K562 (cell line): ENCODE measurements at regions not wholly inside any gene's neighbourhood (a gene's known extent, or its start where the extent isn't known, plus 50 kb on each side); places are given as distances from the start of the nearest gene placed in this dataset.

Experiments used
- ATAC-seq: fragments of 200-7000 bp; cut with Tn5 transposase; 3 replicates; pipeline ENCODE4 v1.9.1; 2020; ENCODE audit warnings: moderate library complexity
- BruUV-seq: library from RNA; stranded (reverse); fragments of 400-500 nt; replicated peaks from 2 replicates; lab custom pipeline; 2021; lab: Mats Ljungman, UMichigan
- CTCF ChIA-PET: fragments of 300-600 bp; formaldehyde crosslinking; extraction: SDS; loops from one replicate; lab custom pipeline; 2021; ENCODE audit warnings: low intra/inter-chr PET ratio; lab: Yijun Ruan, JAX
- POLR2A ChIA-PET: fragments of 300-600, 350-650 bp; sonication (Branson Sonifier 250); formaldehyde crosslinking; extraction: SDS; loops from one replicate; lab custom pipeline; 2021; ENCODE audit warnings: antibody characterized with exemption, inconsistent platforms; lab: Yijun Ruan, JAX
- DNase-seq, 4 experiments: peaks; one replicate each; pipeline versions ENCODE4 v3.0.0 to v3.0.0-alpha.2; 2011 to 2018; ENCODE audit warnings: low spot score in 3 of 4, mixed read lengths in 3 of 4; ENCODE audit errors: extremely low read depth in 1 of 4
- FAIRE-seq: peaks from 2 replicates; lab custom pipeline; 2011; peaks lifted over from hg19 to GRCh38; lab: Jason Lieb, UNC
- H2AFZ ChIP-seq: 2 replicates; pipeline ENCODE4 v1.6.0; 2011; ENCODE audit warnings: low read depth, low read length, control low read depth, inconsistent platforms
- H3K27ac ChIP-seq: fragments of 200-600 bp; 3 replicates; pipeline ENCODE4 v1.8.0; 2011; ENCODE audit warnings: low read depth, mild to moderate bottlenecking, control low read depth, inconsistent platforms, low read length, moderate library complexity, mixed read lengths; ENCODE audit errors: extremely low read depth
- H3K27me3 ChIP-seq, 2 experiments: fragments of 300-600 bp in 1 of 2; 2 replicates in 1 of 2; 3 replicates in 1 of 2; pipeline versions ENCODE4 v1.6.0 to v1.8.0; 2011; ENCODE audit warnings: inconsistent platforms in 2 of 2, low read length in 2 of 2, mild to moderate bottlenecking in 1 of 2, mixed read lengths in 1 of 2, moderate library complexity in 1 of 2; ENCODE audit not compliant: control insufficient read depth in 2 of 2, insufficient read depth in 2 of 2
- H3K36me3 ChIP-seq: fragments of 300-600 bp; 3 replicates; pipeline ENCODE4 v1.8.0; 2011; ENCODE audit warnings: mild to moderate bottlenecking, low read length, inconsistent platforms; ENCODE audit not compliant: control insufficient read depth, insufficient read depth
- H3K4me1 ChIP-seq, 2 experiments: fragments of 200-600 bp in 1 of 2; replicated peaks in 1 of 2; 2 replicates in 1 of 2; 3 replicates in 1 of 2; pipeline versions ENCODE4 v1.5.1 to v1.8.0; 2011; ENCODE audit warnings: inconsistent platforms in 2 of 2, low read length in 2 of 2, mild to moderate bottlenecking in 1 of 2, mixed read lengths in 1 of 2, moderate library complexity in 1 of 2; ENCODE audit not compliant: control insufficient read depth in 2 of 2, insufficient read depth in 2 of 2
- H3K4me2 ChIP-seq: 2 replicates; pipeline ENCODE4 v1.6.1; 2011; ENCODE audit warnings: low read length, control low read depth, inconsistent platforms, mixed read lengths; ENCODE audit not compliant: insufficient read depth
- H3K4me3 ChIP-seq: fragments of 200-600 bp; sonication (generic), shearing (Covaris generic); 2 replicates; pipeline ENCODE4 v1.5.1; 2016; ENCODE audit warnings: control low read depth, inconsistent platforms
- H3K79me2 ChIP-seq: fragments of 200-600 bp; 3 replicates; pipeline ENCODE4 v1.8.0; 2011; ENCODE audit warnings: low read length, inconsistent platforms; ENCODE audit not compliant: control insufficient read depth, insufficient read depth
- H3K9ac ChIP-seq, 2 experiments: 2 replicates each; pipeline versions ENCODE4 v1.6.0 to v1.6.1; 2011; ENCODE audit warnings: low read depth in 2 of 2, low read length in 2 of 2, control low read depth in 1 of 2, inconsistent platforms in 1 of 2, mild to moderate bottlenecking in 1 of 2, mixed read lengths in 1 of 2; ENCODE audit not compliant: insufficient read depth in 1 of 2
- H3K9me1 ChIP-seq: one replicate; pipeline ENCODE4 v1.6.0; 2011; ENCODE audit warnings: inconsistent platforms, mild to moderate bottlenecking, low read length, moderate library complexity; ENCODE audit not compliant: control insufficient read depth, insufficient read depth
- H3K9me3 ChIP-seq: replicated peaks from 2 replicates; pipeline ENCODE4 v1.5.1; 2011; ENCODE audit warnings: low read depth, low read length, inconsistent platforms; ENCODE audit not compliant: control insufficient read depth, insufficient read depth
- H4K20me1 ChIP-seq: replicated peaks from 2 replicates; pipeline ENCODE4 v1.6.1; 2011; ENCODE audit warnings: low read length, inconsistent platforms, mixed read lengths; ENCODE audit not compliant: control insufficient read depth, insufficient read depth
- ASH1L ChIP-seq: fragments of 450-650 bp; IDR thresholded peaks from 2 replicates; pipeline ENCODE4 v1.6.1; 2018; ENCODE audit warnings: borderline replicate concordance, mild to moderate bottlenecking, low read depth; ENCODE audit not compliant: partially characterized antibody
- BRD4 ChIP-seq: fragments of 200-600 bp; sonication (generic); IDR thresholded peaks from 2 replicates; pipeline ENCODE4 v1.6.1; 2017; ENCODE audit warnings: inconsistent platforms
- EP300 ChIP-seq: IDR thresholded peaks from 2 replicates; pipeline ENCODE4 v1.6.1; 2012; ENCODE audit warnings: low read length, improper control_type of control experiment
- FOXK1 ChIP-seq: sonication (generic); formaldehyde crosslinking; IDR thresholded peaks from 2 replicates; pipeline ENCODE4 v1.8.0; 2022; ENCODE audit warnings: missing genetic modification reagents, mild to moderate bottlenecking, borderline replicate concordance
- KLF16 ChIP-seq: IDR thresholded peaks from 2 replicates; pipeline ENCODE4 v1.6.1; 2016; ENCODE audit warnings: antibody characterized with exemption
- NR2C2 ChIP-seq, 2 experiments: fragments of 200-800 bp in 1 of 2; sonication (Bioruptor generic) in 1 of 2; sonication (generic) in 1 of 2; formaldehyde crosslinking in 1 of 2; IDR thresholded peaks; 2 replicates each; pipeline versions ENCODE4 v1.6.1 to v1.8.0; 2016 to 2022; ENCODE audit warnings: mild to moderate bottlenecking in 1 of 2, missing compliant biosample characterization in 1 of 2, missing genetic modification characterization in 1 of 2, missing genetic modification reagents in 1 of 2
- OTX1 ChIP-seq: fragments of 450-650 bp; formaldehyde crosslinking; IDR thresholded peaks from 2 replicates; pipeline ENCODE4 v1.4.0; 2022; ENCODE audit warnings: mild to moderate bottlenecking
- POLR2AphosphoS2 ChIP-seq: IDR thresholded peaks from 2 replicates; pipeline ENCODE4 v1.6.1; 2012; ENCODE audit warnings: low read length, improper control_type of control experiment
- PURB ChIP-seq: sonication (generic); formaldehyde crosslinking; IDR thresholded peaks from 2 replicates; pipeline ENCODE4 v1.9.0; 2021; ENCODE audit warnings: low read depth, mild to moderate bottlenecking, missing genetic modification reagents
- RBM17 ChIP-seq: fragments of 200-400 bp; formaldehyde crosslinking; IDR thresholded peaks from 2 replicates; pipeline ENCODE4 v1.6.1; 2017; ENCODE audit warnings: low read depth, mild to moderate bottlenecking, low read length, borderline replicate concordance
- RFX7 ChIP-seq: fragments of 250-450 bp; sonication (Bioruptor Pico); IDR thresholded peaks from 2 replicates; pipeline ENCODE4 v1.5.1; 2021; ENCODE audit warnings: mild to moderate bottlenecking
- SIRT6 ChIP-seq: IDR thresholded peaks from one replicate; pipeline ENCODE4 v1.6.1; 2012; ENCODE audit warnings: low read depth, mild to moderate bottlenecking, control low read depth, inconsistent platforms, low read length, moderate library complexity
- SMAD2 ChIP-seq: fragments of 150-350 bp; IDR thresholded peaks from 2 replicates; pipeline ENCODE4 v1.6.1; 2014; ENCODE audit warnings: low read depth, mild to moderate bottlenecking, low read length
- TCFL5 ChIP-seq: fragments of 250-450 bp; sonication (Bioruptor Pico); conservative IDR thresholded peaks from 2 replicates; pipeline ENCODE4 v1.6.1; 2021; ENCODE audit warnings: mild to moderate bottlenecking, moderate library complexity, matching md5 sums
- TEAD4 ChIP-seq, 2 experiments: sonication (generic) in 1 of 2; formaldehyde crosslinking in 1 of 2; IDR thresholded peaks; 2 replicates each; pipeline versions ENCODE4 v1.6.1 to v1.8.0; 2012 to 2022; ENCODE audit warnings: borderline replicate concordance in 1 of 2, inconsistent platforms in 1 of 2, low read length in 1 of 2, mild to moderate bottlenecking in 1 of 2, missing genetic modification reagents in 1 of 2
- ZBTB5 ChIP-seq: fragments of 450-650 bp; IDR thresholded peaks from 2 replicates; pipeline ENCODE4 v1.6.1; 2017; ENCODE audit warnings: antibody characterized with exemption
- ZKSCAN3 ChIP-seq: fragments of 250-450 bp; sonication (Bioruptor Pico); IDR thresholded peaks from 2 replicates; pipeline ENCODE4 v1.4.0; 2020
- ZNF133 ChIP-seq: fragments of 250-450 bp; sonication (Bioruptor Pico); IDR thresholded peaks from 2 replicates; pipeline ENCODE4 v1.4.0; 2020; ENCODE audit warnings: mild to moderate bottlenecking
- ZNF253 ChIP-seq: fragments of 250-450 bp; sonication (Bioruptor Pico); conservative IDR thresholded peaks from 2 replicates; pipeline ENCODE4 v1.6.1; 2021; ENCODE audit warnings: mild to moderate bottlenecking
- ZNF347 ChIP-seq: fragments of 450-650 bp; formaldehyde crosslinking; IDR thresholded peaks from 2 replicates; pipeline ENCODE4 v1.4.0; 2020; ENCODE audit warnings: low read depth, mild to moderate bottlenecking, moderate library complexity
- ZNF507 ChIP-seq: conservative IDR thresholded peaks from 2 replicates; pipeline ENCODE4 v1.6.1; 2017; ENCODE audit warnings: missing genetic modification characterization, missing compliant biosample characterization
- WGBS: fragments of 100-300 bp; shearing (Covaris generic); methylation state at CpG from one replicate; pipeline ENCODE4 v1.1.6; 2016; ENCODE audit warnings: low coverage, mixed read lengths; ENCODE audit not compliant: insufficient coverage; ENCODE audit errors: missing lambda C conversion rate; 5-methylcytosine and 5-hydroxymethylcytosine counted together
- in situ Hi-C: fragments of 300-500 bp; cut with MboI; formaldehyde crosslinking; loops from 4 replicates; pipeline ENCODE4 v1.15.0; 2018; ENCODE audit warnings: inconsistent platforms, mixed read lengths
- intact Hi-C: fragments of 100-400 bp; cut with micrococcal nuclease; formaldehyde crosslinking; loops from 2 replicates; pipeline ENCODE4 v1.14.2; 2022

DNA sequence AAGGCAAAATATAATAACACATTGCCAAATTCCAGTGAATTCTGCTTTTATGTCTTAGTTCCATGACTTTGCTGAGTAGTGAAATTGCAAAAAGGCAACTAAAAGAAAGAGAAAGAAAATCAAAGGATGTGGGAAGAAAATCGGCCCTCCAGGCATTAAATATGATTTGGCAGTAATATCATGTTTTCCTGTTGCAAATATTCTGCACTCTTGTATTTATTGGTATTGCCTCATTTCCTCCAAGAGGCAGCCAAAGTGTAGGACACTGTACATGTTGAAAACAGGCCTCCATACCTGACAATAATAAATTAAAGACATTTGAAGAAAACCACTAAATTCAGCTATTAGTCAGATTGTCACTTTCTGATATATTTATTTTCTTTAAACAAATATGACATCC, 460.0 kb upstream of the NOX3 start (continued):
- TF ChIP-seq TEAD4 (IDR thresholded peaks at IDR 0.05; ENCODE audit: low read length) (no peak), TEAD4 (CRISPR knock-in tag; IDR thresholded peaks at IDR 0.05; ENCODE audit: borderline replicate concordance) (no peak), NR2C2 (CRISPR knock-in tag; IDR thresholded peaks at IDR 0.05) (no peak), NR2C2 (tag; IDR thresholded peaks at IDR 0.05) (no peak)
- TF ChIP-seq, all 486 proteins: peak for 0

GRCh38 chr6:155913816-155914215, 458.2 kb upstream of the NOX3 start:
- in situ Hi-C loops (no loop called here), intact Hi-C loops (no loop called here)
- ChIA-PET CTCF (no interaction called here), POLR2A (no interaction called here)
- no peaks in the 10 kb centered on the region for H3K4me1 ChIP-seq
- no peak for ATAC-seq
- H3K4me3 ChIP-seq, result no peak overlapping the region
- no peak overlapping the region for H3K27ac ChIP-seq
- no peak for DNase-seq
- no peak for FAIRE-seq
- H3K9ac ChIP-seq, result no peak overlapping the region
- H3K9me3 ChIP-seq, result no peaks in the 10 kb centered on the region; the same call in 1 of the 2 replicates
- no peaks in the 10 kb centered on the region for H3K36me3 ChIP-seq
- TF ChIP-seq ZNF347 (CRISPR knock-in tag) (no peak), ZNF507 (tag) (no peak), EP300 (no peak), RBM17 (no peak), SIRT6 (no peak), RFX7 (CRISPR knock-in tag) (no peak), SMAD2 (no peak), BRD4 (no peak), ASH1L (no peak), KLF16 (no peak), POLR2AphosphoS2 (no peak), TCFL5 (CRISPR knock-in tag) (no peak), FOXK1 (CRISPR knock-in tag) (no peak), ZBTB5 (no peak), PURB (no peak), ZKSCAN3 (CRISPR knock-in tag) (no peak), ZNF253 (no peak), ZNF133 (CRISPR knock-in tag) (no peak), OTX1 (no peak)
- WGBS, result under 1% methylated on average over 8 of the region's 8 CpGs
- no peak overlapping the region for H2AFZ ChIP-seq
- no TSS peak for BruUV-seq
- H4K20me1 ChIP-seq, result no peaks in the 10 kb centered on the region
- H3K27me3 ChIP-seq, result no peaks in the 10 kb centered on the region
- no peak overlapping the region for H3K4me2 ChIP-seq
- no peaks in the 10 kb centered on the region for H3K9me1 ChIP-seq
- H3K79me2 ChIP-seq, result no peaks in the 10 kb centered on the region
